ENCODE measurements at regions not wholly inside any gene's neighbourhood (a gene's known extent, or its start where the extent isn't known, plus 50 kb on each side); places are given as distances from the start of the nearest gene placed in this dataset.

GRCh38 chr5:176178789-176179188 is 59.4 kb upstream of the SIMC1 start:
- ATAC-seq = peak; percentile 70
- Histone ChIP-seq H3K36me3 (replicated peaks in 1 of 2; ENCODE audit: control insufficient read depth in 1 of 2, insufficient read depth in 2 of 2, low read length in 2 of 2) (no peaks in the 10 kb centered on the region), H3K9me3 (ENCODE audit: low read length) (peaks cover 10% of the 10 kb centered on the region), H3K4me3 (replicated peaks in 1 of 3; ENCODE audit: insufficient read depth in 1 of 3, low read depth in 2 of 3, low read length in 3 of 3) (no peak overlapping the region), H2AFZ (ENCODE audit: low read length) (no peak overlapping the region), H3K4me1 (ENCODE audit: insufficient read depth, low read length) (peaks cover 12% of the 10 kb centered on the region), H3K4me2 (ENCODE audit: low read depth, low read length) (no peak overlapping the region), H3K27ac (ENCODE audit: extremely low read length, insufficient read depth, low read length) (no peak overlapping the region), H3K9ac (ENCODE audit: insufficient read depth, low read depth, low read length) (no peak overlapping the region), H3K79me2 (ENCODE audit: insufficient read depth, low read length) (no peaks in the 10 kb centered on the region), H3K27me3 (ENCODE audit: control insufficient read depth in 1 of 2, insufficient read depth in 2 of 2, low read length in 2 of 2) (peaks cover 0 to 6% of the 10 kb centered on the region in 2 experiments; a peak in 3 of 5 replicates), H4K20me1 (ENCODE audit: insufficient read depth, low read length) (no peaks in the 10 kb centered on the region)
- 100% methylated on average over 3 of the region's 3 CpGs for WGBS (ENCODE audit: low lambda C conversion rate)
- TF ChIP-seq ZNF775 (CRISPR knock-in tag; IDR thresholded peaks at IDR 0.05; ENCODE audit: borderline replicate concordance) = no peak
- 0 out of 4 replicates have a peak, but pooled peaks of 1 of the 2 experiments have one; percentile 13 for TF ChIP-seq HMGXB4 (CRISPR knock-in tag; IDR thresholded peaks at IDR 0.05; ENCODE audit: borderline replicate concordance in 1 of 2, low read depth in 1 of 2)
- TF ChIP-seq STAG1 (CRISPR knock-in tag; IDR thresholded peaks at IDR 0.05) = peak; percentile 52
- TF ChIP-seq, protein P1, sequence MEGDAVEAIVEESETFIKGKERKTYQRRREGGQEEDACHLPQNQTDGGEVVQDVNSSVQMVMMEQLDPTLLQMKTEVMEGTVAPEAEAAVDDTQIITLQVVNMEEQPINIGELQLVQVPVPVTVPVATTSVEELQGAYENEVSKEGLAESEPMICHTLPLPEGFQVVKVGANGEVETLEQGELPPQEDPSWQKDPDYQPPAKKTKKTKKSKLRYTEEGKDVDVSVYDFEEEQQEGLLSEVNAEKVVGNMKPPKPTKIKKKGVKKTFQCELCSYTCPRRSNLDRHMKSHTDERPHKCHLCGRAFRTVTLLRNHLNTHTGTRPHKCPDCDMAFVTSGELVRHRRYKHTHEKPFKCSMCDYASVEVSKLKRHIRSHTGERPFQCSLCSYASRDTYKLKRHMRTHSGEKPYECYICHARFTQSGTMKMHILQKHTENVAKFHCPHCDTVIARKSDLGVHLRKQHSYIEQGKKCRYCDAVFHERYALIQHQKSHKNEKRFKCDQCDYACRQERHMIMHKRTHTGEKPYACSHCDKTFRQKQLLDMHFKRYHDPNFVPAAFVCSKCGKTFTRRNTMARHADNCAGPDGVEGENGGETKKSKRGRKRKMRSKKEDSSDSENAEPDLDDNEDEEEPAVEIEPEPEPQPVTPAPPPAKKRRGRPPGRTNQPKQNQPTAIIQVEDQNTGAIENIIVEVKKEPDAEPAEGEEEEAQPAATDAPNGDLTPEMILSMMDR (CRISPR knock-in tag; IDR thresholded peaks at IDR 0.05) = peak; percentile 68
- intact Hi-C loops (cut with micrococcal nuclease; ENCODE audit: unreplicated experiment) = no loop called here
- FAIRE-seq = no peak
- peak; percentile 13 for DNase-seq (ENCODE audit: low spot score)
- CTCF ChIA-PET (ENCODE audit: low intra/inter-chr PET ratio, low total read pairs) = no interaction called here
- BruUV-seq (replicated peaks) = no TSS peak
- in situ Hi-C loops (cut with HindIII; ENCODE audit: extremely low pct_ligation_motif_present, low pct_unique_long_range_greater_than_20kb) = no loop called here
- POLR2A ChIA-PET = no interaction called here

GRCh38 chr5:176180339-176180738 is 57.9 kb upstream of the SIMC1 start:
- in situ Hi-C loops (cut with HindIII; ENCODE audit: extremely low pct_ligation_motif_present, low pct_unique_long_range_greater_than_20kb) = no loop called here
- FAIRE-seq = no peak
- CTCF ChIA-PET (ENCODE audit: low intra/inter-chr PET ratio, low total read pairs) = no interaction called here
- H3K4me1 ChIP-seq (ENCODE audit: insufficient read depth, low read length) = peaks cover 12% of the 10 kb centered on the region
- no peak overlapping the region for H3K9ac ChIP-seq (ENCODE audit: insufficient read depth, low read depth, low read length)
- ATAC-seq = no peak
- H3K27ac ChIP-seq (ENCODE audit: extremely low read length, insufficient read depth, low read length) = no peak overlapping the region
- no peaks in the 10 kb centered on the region for H3K36me3 ChIP-seq (replicated peaks in 1 of 2; ENCODE audit: control insufficient read depth in 1 of 2, insufficient read depth in 2 of 2, low read length in 2 of 2)
- 53% methylated on average over 3 of the region's 3 CpGs for WGBS (ENCODE audit: low lambda C conversion rate)
- POLR2A ChIA-PET = no interaction called here
- BruUV-seq (replicated peaks) = no TSS peak
- no peaks in the 10 kb centered on the region for H3K79me2 ChIP-seq (ENCODE audit: insufficient read depth, low read length)
- no peak for DNase-seq (ENCODE audit: low spot score)
- H4K20me1 ChIP-seq (ENCODE audit: insufficient read depth, low read length) = no peaks in the 10 kb centered on the region
- H3K4me2 ChIP-seq (ENCODE audit: low read depth, low read length) = no peak overlapping the region
- peaks cover 0 to 6% of the 10 kb centered on the region in 2 experiments; a peak in 3 of 5 replicates for H3K27me3 ChIP-seq (ENCODE audit: control insufficient read depth in 1 of 2, insufficient read depth in 2 of 2, low read length in 2 of 2)
- no peak overlapping the region for H3K4me3 ChIP-seq (replicated peaks in 1 of 3; ENCODE audit: insufficient read depth in 1 of 3, low read depth in 2 of 3, low read length in 3 of 3)
- H2AFZ ChIP-seq (ENCODE audit: low read length) = no peak overlapping the region
- intact Hi-C loops (cut with micrococcal nuclease; ENCODE audit: unreplicated experiment) = no loop called here
- H3K9me3 ChIP-seq (ENCODE audit: low read length) = peaks cover 10% of the 10 kb centered on the region
- no peak for TF ChIP-seq ZNF737 (CRISPR knock-in tag; IDR thresholded peaks at IDR 0.05; ENCODE audit: borderline replicate concordance)
- TF ChIP-seq ZNF556 (CRISPR knock-in tag; IDR thresholded peaks at IDR 0.05; ENCODE audit: borderline replicate concordance) = no peak
- TF ChIP-seq, protein P2, sequence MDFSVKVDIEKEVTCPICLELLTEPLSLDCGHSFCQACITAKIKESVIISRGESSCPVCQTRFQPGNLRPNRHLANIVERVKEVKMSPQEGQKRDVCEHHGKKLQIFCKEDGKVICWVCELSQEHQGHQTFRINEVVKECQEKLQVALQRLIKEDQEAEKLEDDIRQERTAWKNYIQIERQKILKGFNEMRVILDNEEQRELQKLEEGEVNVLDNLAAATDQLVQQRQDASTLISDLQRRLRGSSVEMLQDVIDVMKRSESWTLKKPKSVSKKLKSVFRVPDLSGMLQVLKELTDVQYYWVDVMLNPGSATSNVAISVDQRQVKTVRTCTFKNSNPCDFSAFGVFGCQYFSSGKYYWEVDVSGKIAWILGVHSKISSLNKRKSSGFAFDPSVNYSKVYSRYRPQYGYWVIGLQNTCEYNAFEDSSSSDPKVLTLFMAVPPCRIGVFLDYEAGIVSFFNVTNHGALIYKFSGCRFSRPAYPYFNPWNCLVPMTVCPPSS (IDR thresholded peaks at IDR 0.05) = no peak
- no peak for TF ChIP-seq ZNF577 (CRISPR knock-in tag; IDR thresholded peaks at IDR 0.05; ENCODE audit: borderline replicate concordance, low read depth)
- no peak for TF ChIP-seq ZNF382 (CRISPR knock-in tag; IDR thresholded peaks at IDR 0.05; ENCODE audit: borderline replicate concordance)
- TF ChIP-seq SMAD3 (CRISPR knock-in tag; IDR thresholded peaks at IDR 0.05) = no peak
- no peak for TF ChIP-seq KMT2B (CRISPR knock-in tag; IDR thresholded peaks at IDR 0.05)
- TF ChIP-seq, protein P3, sequence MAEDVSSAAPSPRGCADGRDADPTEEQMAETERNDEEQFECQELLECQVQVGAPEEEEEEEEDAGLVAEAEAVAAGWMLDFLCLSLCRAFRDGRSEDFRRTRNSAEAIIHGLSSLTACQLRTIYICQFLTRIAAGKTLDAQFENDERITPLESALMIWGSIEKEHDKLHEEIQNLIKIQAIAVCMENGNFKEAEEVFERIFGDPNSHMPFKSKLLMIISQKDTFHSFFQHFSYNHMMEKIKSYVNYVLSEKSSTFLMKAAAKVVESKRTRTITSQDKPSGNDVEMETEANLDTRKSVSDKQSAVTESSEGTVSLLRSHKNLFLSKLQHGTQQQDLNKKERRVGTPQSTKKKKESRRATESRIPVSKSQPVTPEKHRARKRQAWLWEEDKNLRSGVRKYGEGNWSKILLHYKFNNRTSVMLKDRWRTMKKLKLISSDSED (CRISPR knock-in tag; IDR thresholded peaks at IDR 0.05) = no peak
- no peak for TF ChIP-seq ZNF674 (CRISPR knock-in tag; IDR thresholded peaks at IDR 0.05; ENCODE audit: low read depth)

Measured in HepG2 (cell line).